Activated CD8-positive, alpha-beta memory T cell treated with anti-CD3 and anti-CD28 coated beads for 36 hours (primary cell): ENCODE measurements at regions not wholly inside any gene's neighbourhood (a gene's known extent, or its start where the extent isn't known, plus 50 kb on each side); places are given as distances from the start of the nearest gene placed in this dataset.
"Not testable (repeated sequence)": the region's sequence is repeated elsewhere in the genome, so short reads cannot be mapped to it uniquely, and the experiment has no call there.

Experiments used
- CTCF ChIA-PET: fragments of 350-600 bp; sonication (Branson Sonifier 250); formaldehyde crosslinking; loops from one replicate; lab custom pipeline; 2021; ENCODE audit warnings: antibody characterized with exemption; lab: Charles Lee
- POLR2A ChIA-PET: fragments of 350-600 bp; sonication (Branson Sonifier 250); formaldehyde crosslinking; loops from one replicate; lab custom pipeline; 2021; ENCODE audit warnings: antibody characterized with exemption; lab: Charles Lee

DNA sequence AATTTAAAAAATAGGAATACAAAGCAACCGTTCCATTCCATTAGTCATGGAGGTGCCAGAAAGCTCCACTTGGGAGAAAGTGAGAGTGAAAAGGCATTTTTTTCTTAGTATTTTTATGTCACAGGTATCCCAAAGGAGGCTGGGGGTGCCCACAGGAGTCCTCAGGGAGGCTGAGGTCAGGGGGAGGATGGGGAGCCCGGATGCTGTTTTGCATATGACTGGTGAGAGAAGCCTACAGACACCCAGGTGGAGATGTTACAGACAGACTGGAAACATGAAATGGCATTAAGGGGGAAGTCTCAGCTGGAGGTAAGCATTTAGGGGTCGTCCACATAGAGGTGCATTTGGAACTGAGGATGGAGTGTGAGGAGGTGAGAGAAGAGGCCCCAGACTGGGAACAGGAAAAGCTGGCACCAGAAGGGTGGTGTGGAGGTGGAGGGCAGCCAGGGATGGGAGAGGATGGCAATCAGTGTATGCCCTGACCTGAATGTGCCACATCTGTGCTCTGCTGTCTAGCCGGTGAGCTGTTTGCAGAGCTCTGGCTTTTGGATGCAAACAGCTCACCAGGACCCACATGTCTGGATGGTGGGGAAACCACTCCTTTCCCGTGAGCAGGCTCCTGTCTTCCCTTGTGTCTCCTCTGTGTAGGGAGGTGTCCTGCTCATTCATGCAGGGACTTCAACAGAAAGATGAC lies 101.1 kb downstream of the RAMP3 start:
- ChIA-PET CTCF (interaction anchor here (0.9 to 4.4 kb wide), 6 partner anchors 10 to 106 kb away, joined by 3 to 54 read pairs (median 4); partner anchors contain the start of gene RAMP3), POLR2A (no interaction called here)

DNA sequence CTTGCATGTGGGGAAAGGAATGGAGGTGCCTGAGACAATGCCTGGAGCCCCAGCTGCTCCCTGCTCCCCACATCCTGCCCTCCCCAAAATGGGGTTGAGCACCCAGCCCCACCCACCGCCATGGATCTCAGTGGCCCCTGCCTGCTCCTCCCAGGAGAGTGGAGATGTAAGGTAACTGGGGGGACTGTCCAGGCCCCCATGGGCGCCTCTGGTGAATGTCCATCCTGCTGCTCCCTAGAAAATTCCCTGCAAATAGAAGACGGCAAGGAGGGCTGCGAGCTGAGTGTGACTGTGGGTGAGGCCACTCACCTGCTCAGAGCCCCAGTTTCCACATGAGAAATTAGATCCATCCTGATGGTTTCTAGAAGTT lies 101.6 kb downstream of the RAMP3 start:
- ChIA-PET POLR2A (no interaction called here), CTCF (interaction anchor here (0.7 to 4.4 kb wide), 10 partner anchors 8 to 106 kb away, joined by 3 to 54 read pairs (median 4); partner anchors contain the start of gene RAMP3)

DNA sequence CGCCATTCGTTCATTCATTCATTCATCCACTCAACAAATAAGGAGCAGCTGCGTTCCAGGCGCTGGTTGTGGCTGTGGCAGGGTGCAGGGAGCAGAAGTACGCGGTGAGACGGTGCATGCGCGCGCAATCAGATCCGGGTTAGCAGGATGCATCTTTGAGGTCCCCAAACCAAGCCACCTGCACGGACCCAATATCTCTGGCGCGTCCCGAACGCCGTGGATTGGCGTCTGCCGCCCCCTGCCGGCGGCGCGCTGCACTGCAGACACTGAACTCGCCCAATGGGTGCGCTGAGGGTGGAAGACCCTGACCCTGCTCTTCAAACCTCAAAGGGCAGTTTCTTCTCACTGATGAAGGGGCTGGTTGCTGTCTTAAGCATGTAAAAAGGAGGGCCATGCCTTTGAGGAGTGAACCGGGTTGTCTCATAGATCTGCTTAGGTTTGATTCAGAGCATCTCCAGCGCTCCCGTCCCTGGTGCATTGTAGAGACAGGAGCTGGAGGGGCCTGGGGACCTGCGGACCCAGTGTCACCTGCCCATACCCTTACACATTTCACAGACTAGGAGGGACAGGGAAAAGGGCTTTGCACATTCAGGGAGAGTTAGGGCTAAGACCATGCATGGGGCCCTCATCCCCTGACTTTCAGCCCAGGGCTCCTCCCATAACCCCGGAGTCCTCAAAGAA lies 102.5 kb downstream of the RAMP3 start:
- POLR2A ChIA-PET, result no interaction called here
- CTCF ChIA-PET, result interaction anchor here (0.7 to 4.4 kb wide), 13 partner anchors 9 to 107 kb away, joined by 3 to 54 read pairs (median 4); partner anchors contain the start of gene RAMP3

- ChIA-PET POLR2A (no interaction called here), CTCF (no interaction called here)
Observed at GRCh38 chr7:45267262-45267661, 109.7 kb downstream of the RAMP3 start.

DNA sequence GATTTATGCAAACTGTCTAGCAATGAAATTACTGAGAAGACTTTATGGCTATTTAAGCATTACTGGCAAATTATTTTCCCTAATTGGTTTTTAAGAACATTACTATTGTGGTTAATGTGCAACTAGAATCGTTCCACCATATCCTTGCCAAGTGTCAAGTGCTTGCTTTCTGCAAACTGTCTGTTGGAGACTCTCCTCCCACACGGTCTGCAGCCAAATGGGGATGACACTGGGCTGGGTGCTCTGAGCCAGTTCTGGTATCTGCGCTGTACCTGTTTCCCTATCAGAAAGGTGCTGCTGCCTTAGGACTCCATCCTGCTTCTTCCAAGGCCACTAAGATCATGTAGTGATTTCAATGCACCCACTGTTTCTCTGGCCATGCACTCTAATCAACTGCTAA lies 110.4 kb downstream of the RAMP3 start:
- ChIA-PET POLR2A (no interaction called here), CTCF (interaction anchor here (1.8 kb wide), 1 partner anchor 9 kb away, joined by 5 read pairs; no protein-coding TSS in a partner anchor)

DNA sequence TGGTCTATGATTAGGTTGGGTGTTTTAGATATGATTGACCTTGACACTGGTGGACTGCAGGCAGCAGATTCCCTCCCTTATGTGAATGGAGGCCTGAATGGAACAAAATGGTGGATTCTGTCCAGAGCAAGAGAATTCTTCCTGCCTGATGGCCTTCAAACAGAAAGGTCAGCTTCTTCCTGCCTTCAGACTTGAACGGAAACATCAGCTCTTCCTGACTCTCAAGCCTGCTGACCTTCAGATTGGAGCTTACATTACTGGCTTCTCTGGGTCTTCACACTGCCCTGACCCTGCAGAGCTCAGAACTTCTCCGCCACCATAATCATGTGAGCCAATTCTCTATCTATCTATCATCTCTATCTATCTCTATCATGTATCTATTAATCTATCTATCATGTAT lies 111.6 kb downstream of the RAMP3 start:
- POLR2A ChIA-PET, result no interaction called here
- CTCF ChIA-PET, result interaction anchor here (1.8 kb wide), 1 partner anchor 10 kb away, joined by 5 read pairs; no protein-coding TSS in a partner anchor

- POLR2A ChIA-PET, result no interaction called here
- CTCF ChIA-PET, result no interaction called here
Observed at GRCh38 chr7:45278763-45279398, 121.3 kb downstream of the RAMP3 start.

DNA sequence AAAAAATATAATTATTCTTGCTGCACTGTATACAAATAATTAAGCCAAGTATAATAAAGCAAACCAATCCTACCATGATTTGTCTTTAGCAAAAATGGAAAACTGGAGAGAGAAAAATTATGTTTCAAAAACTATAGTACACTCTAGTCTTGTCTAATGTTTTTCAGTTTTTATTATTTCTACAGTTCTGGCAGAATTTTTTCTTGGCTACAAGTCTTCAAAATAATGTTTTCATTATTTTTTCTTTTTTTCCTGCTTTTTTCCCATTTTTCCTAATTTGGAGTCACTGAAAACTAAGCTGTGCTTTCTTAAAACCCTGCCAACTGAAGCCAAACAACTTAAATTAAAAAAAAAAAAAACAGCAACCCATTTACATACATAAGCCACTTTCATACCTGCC lies 132.0 kb downstream of the RAMP3 start:
- POLR2A ChIA-PET, CTCF ChIA-PET: not testable (repeated sequence)

DNA sequence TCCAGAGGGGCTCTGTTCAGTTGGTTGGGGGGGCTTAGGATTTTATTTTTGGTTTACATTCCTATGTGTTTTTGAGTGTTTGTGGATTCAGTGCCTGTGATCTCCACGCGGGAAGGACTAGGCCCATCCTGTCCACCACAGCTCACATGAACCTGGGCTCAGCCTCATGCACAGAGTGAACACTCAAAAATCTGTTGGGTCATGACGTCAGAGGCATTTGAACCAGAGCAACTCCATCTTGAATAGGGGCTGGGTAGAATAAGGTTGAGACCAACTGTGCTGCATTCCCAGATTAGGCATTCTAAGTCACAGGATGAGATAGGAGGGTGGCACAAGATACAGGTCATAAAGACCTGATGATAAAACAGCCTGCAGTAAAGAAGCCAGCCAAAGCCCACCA lies 133.3 kb downstream of the RAMP3 start:
- POLR2A ChIA-PET, result no interaction called here
- CTCF ChIA-PET, result no interaction called here

- ChIA-PET CTCF (no interaction called here), POLR2A (no interaction called here)
Observed at GRCh38 chr7:45292481-45292880, 134.9 kb downstream of the RAMP3 start.

GRCh38 chr7:45293295-45293942 lies 135.8 kb downstream of the RAMP3 start:
- ChIA-PET CTCF (no interaction called here), POLR2A (no interaction called here)

DNA sequence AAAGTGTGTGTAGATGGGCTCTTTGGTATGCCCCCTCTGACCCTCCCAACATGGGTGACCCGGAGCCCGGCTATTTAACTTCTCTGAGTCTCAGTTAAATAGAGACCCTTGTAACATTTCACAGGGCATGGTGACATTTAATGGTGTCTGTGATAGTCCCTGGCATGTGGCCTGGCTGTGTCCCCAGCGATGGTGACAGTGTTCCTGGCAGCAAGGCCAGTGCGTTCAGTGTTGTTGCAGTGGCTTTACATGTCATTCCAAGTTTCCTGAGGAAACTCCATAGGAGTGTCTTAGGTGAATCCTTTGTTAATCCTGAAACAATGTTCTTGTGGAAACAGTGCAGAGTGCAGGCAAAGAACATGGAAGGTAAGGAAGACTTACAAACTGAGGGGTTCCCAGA lies 137.0 kb downstream of the RAMP3 start:
- ChIA-PET CTCF (no interaction called here), POLR2A (no interaction called here)

DNA sequence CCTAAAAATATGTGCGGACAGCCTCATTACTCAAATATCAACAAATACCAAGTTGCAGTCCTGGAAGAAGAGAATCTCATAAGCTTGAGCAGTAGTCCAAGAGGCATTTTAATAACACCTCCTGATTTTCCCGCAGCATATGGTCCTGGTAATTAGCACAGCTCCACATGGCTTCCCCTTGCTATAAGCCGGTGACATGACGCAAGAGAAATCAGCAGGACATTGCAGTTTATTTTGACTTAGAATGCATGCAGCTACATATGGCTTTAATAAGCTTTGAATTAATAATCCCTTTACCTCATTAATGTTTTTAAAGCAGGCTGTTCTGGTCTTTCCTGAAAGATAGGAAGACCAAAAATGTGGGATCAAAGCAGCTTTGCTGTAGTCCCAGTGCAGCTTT lies 137.6 kb downstream of the RAMP3 start:
- ChIA-PET CTCF (no interaction called here), POLR2A (no interaction called here)

DNA sequence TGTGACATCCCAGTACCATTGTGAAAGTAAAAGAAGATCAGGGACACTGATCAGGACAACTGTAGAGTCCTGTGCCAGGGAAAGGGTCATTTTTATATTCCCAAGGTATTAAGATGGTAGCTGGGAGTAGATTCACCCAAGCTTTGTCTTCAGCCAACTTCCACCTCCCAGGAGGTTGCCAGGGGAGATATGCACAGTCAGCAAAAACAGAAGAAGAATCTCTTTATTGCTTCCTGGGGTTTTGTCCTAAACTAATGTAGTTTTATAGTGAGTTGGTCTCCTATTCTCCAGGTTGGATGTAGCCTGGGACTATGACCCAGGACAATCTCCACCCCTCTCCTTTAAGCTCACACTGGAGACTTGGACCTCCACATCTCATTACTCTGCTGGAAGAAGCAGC lies 139.2 kb downstream of the RAMP3 start:
- CTCF ChIA-PET, result no interaction called here
- POLR2A ChIA-PET, result no interaction called here

- POLR2A ChIA-PET, result no interaction called here
- CTCF ChIA-PET, result no interaction called here
Observed at GRCh38 chr7:45306752-45307305, 149.2 kb downstream of the RAMP3 start.

DNA sequence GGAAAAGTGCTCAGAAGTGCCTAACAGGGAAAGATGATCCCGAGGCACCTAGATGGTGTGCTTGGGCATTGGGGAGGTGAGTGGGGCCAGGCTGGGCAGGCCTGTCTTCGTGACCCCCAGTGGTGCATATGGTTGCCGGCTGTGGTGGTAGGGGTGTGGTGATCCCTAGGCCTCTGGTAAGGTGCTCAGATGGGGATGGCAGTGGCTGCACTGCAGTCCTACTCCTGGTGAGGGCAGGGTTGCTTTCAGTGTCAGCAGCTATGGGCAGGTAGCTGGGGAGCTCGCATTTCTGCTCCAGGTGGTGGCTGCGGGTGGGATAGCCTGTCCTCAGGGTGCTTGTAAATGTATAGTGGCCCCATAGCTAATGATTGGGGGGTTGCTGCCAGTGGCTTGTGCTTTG lies 154.0 kb downstream of the RAMP3 start:
- CTCF ChIA-PET, result no interaction called here

GRCh38 chr7:45315512-45315911 lies 157.9 kb downstream of the RAMP3 start:
- POLR2A ChIA-PET, CTCF ChIA-PET: not testable (repeated sequence)

More for the DNA sequence above, 154.0 kb downstream of the RAMP3 start:
- POLR2A ChIA-PET, result no interaction called here

DNA sequence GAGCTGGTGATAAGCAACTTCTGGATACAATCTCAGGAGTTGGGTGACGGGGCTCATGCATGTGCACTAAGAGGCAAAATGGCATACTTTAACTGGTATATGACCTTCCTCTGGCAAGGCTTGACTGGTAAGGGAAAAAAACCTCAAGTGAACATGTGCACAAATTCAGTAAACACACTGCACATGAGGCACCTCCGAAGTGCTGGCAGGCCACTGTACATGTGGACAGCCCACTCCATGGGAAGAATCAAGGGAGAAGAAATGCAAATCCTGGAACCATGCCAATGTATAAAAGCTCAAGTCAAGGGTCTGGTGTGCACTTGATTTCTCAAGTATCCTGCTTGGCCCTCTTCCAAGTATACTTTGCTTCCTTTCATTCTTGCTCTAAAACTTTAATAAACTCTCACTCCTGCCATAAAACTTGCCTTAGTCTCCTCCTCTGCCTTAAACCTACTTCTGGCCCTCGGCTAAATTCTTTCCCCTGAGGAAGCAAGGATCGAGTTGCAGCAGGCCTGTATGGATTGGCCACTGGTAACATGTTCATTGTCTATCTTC lies 167.2 kb downstream of the RAMP3 start:
- ChIA-PET POLR2A (no interaction called here), CTCF (no interaction called here)

- CTCF ChIA-PET, result no interaction called here
- POLR2A ChIA-PET, result no interaction called here
Observed at GRCh38 chr7:45325378-45325777, 167.8 kb downstream of the RAMP3 start.
